DOHH2 (cell line): ENCODE measurements at regions not wholly inside any gene's neighbourhood (a gene's known extent, or its start where the extent isn't known, plus 50 kb on each side); places are given as distances from the start of the nearest gene placed in this dataset.

Experiments used
- H3F3A ChIP-seq: fragments of 200-600 bp; sonication (generic), shearing (Covaris generic); 2 replicates; pipeline ENCODE4 v1.6.0; 2016; ENCODE audit warnings: antibody characterized with exemption, mild to moderate bottlenecking; ENCODE audit not compliant: control insufficient read depth, insufficient read depth
- H3K27ac ChIP-seq: fragments of 200-600 bp; sonication (generic); 2 replicates; pipeline ENCODE4 v1.5.1; 2014; ENCODE audit warnings: low read depth, mild to moderate bottlenecking, low read length, moderate library complexity
- H3K27me3 ChIP-seq: fragments of 200-600 bp; sonication (generic); 2 replicates; pipeline ENCODE4 v1.6.1; 2014; ENCODE audit warnings: mild to moderate bottlenecking, low read length, mixed read lengths; ENCODE audit not compliant: control insufficient read depth
- H3K36me3 ChIP-seq: fragments of 200-600 bp; sonication (generic); 2 replicates; pipeline ENCODE4 v1.6.1; 2014; ENCODE audit warnings: mild to moderate bottlenecking, low read length, moderate library complexity, mixed read lengths; ENCODE audit not compliant: control insufficient read depth
- H3K4me1 ChIP-seq: fragments of 200-600 bp; sonication (generic); 2 replicates; pipeline ENCODE4 v1.6.1; 2014; ENCODE audit warnings: mild to moderate bottlenecking, low read length, mixed read lengths; ENCODE audit not compliant: control insufficient read depth
- H3K4me2 ChIP-seq: fragments of 200-600 bp; sonication (generic); 2 replicates; pipeline ENCODE4 v1.6.0; 2014; ENCODE audit warnings: mild to moderate bottlenecking, low read length, moderate library complexity
- H3K4me3 ChIP-seq: fragments of 200-600 bp; sonication (generic); 2 replicates; pipeline ENCODE4 v1.5.1; 2014; ENCODE audit warnings: mild to moderate bottlenecking, low read length, mixed read lengths
- H3K79me2 ChIP-seq: fragments of 200-600 bp; sonication (generic); 2 replicates; pipeline ENCODE4 v1.6.1; 2014; ENCODE audit warnings: mild to moderate bottlenecking, low read length, mixed read lengths; ENCODE audit not compliant: control insufficient read depth
- H3K9me2 ChIP-seq: fragments of 200-600 bp; sonication (generic); replicated peaks from 2 replicates; pipeline ENCODE4 v1.6.1; 2014; ENCODE audit warnings: mild to moderate bottlenecking, low read length, mixed read lengths; ENCODE audit not compliant: control insufficient read depth
- H3K9me3 ChIP-seq: fragments of 200-600 bp; sonication (generic); 2 replicates; pipeline ENCODE4 v1.6.1; 2014; ENCODE audit warnings: antibody characterized with exemption, low read length, mixed read lengths; ENCODE audit not compliant: control insufficient read depth, insufficient read depth
- H4K20me1 ChIP-seq: fragments of 200-600 bp; sonication (generic); 2 replicates; pipeline ENCODE4 v1.6.0; 2014; ENCODE audit warnings: low read depth, mild to moderate bottlenecking, antibody characterized with exemption, low read length, moderate library complexity; ENCODE audit not compliant: control insufficient read depth, insufficient read depth
- EZH2phosphoT487 ChIP-seq: fragments of 200-600 bp; sonication (generic); IDR thresholded peaks from 2 replicates; pipeline ENCODE4 v1.6.1; 2017; ENCODE audit warnings: borderline replicate concordance, mild to moderate bottlenecking, antibody characterized with exemption, low read length, moderate library complexity, mixed read lengths
- TF ChIP-seq, protein P1 (sequence below): fragments of 200-600 bp; sonication (generic); IDR thresholded peaks from one replicate; pipeline ENCODE4 v1.5.1; 2014; ENCODE audit warnings: antibody characterized with exemption, mild to moderate bottlenecking, low read depth, low read length; ENCODE audit not compliant: poor library complexity, severe bottlenecking

DNA sequence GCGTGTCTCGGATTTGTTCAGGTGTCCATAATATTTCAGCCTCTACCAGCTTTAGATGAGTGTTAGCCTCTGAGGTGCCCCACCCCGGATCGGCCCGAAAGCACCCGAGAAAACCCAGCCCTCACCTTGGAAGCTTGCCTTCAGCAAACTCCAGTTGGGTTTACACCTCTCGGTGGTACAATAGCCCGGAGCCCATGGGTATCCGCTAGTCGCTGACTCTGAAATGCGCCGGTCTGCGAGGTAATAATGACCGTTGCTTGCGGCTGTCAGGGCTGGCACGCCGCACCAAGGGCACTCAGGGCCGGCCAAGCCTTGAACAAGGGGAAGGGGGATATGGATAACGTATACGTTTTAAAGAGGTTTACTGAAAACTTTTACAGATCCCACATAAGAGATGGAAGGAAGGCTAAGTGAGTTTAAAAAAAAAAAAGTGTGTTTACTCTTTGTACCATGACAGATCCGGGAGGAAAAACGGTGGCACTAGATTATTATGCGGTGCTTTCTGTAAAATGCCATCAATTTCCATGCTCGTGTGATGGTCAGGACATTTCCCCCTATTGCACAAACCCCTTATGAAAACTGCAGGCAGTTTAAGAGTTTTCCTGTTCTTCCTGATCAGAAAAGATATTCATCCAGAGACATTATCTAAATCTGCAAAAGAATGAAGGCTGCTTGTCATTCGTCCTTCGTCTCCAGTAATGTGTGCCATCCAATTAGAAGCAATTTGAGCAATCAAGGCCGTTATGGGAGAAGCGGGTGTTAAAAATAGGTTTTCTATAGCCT is 124.2 kb downstream of the TMEM161B start:
- H3K27ac ChIP-seq = no peak overlapping the region
- TF ChIP-seq, protein P1, sequence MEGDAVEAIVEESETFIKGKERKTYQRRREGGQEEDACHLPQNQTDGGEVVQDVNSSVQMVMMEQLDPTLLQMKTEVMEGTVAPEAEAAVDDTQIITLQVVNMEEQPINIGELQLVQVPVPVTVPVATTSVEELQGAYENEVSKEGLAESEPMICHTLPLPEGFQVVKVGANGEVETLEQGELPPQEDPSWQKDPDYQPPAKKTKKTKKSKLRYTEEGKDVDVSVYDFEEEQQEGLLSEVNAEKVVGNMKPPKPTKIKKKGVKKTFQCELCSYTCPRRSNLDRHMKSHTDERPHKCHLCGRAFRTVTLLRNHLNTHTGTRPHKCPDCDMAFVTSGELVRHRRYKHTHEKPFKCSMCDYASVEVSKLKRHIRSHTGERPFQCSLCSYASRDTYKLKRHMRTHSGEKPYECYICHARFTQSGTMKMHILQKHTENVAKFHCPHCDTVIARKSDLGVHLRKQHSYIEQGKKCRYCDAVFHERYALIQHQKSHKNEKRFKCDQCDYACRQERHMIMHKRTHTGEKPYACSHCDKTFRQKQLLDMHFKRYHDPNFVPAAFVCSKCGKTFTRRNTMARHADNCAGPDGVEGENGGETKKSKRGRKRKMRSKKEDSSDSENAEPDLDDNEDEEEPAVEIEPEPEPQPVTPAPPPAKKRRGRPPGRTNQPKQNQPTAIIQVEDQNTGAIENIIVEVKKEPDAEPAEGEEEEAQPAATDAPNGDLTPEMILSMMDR = no peak
- no peak for TF ChIP-seq EZH2phosphoT487

DNA sequence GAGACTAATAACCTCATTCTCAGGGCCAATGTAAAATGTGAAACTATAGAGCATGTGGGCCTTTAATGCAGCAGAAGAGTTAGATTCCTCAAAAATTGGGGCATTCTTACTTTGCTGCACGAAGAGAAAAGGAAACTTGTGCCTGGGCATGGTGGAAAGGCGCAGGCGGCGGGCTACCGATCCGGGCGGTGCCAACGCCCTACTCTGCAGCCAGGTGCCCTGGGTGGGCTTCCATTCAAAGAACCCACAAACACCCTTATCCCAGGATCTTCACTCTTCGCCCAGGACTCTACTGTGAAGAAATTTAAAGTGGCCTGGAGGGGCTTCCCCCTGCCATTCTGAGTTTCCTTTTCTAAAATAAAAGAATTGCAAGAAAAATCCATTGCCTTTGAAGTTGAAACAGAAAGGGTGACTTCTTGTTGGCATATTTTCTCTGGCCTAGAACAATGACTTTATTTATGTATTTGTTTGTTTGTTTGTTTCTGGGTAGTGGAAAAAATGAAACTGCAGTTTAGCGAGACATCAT is 124.9 kb downstream of the TMEM161B start:
- peaks cover 22% of the 10 kb centered on the region for H3K4me1 ChIP-seq
- no peak overlapping the region for H3K4me3 ChIP-seq
- H3K36me3 ChIP-seq = no peaks in the 10 kb centered on the region
- H3K27ac ChIP-seq = no peak overlapping the region
- H3K79me2 ChIP-seq = no peaks in the 10 kb centered on the region
- H3K27me3 ChIP-seq = peaks cover 32% of the 10 kb centered on the region
- H3K9me3 ChIP-seq = no peaks in the 10 kb centered on the region; the same call in 1 of the 2 replicates
- H3F3A ChIP-seq = no peaks in the 10 kb centered on the region
- H3K4me2 ChIP-seq = no peak overlapping the region
- H4K20me1 ChIP-seq = no peaks in the 10 kb centered on the region
- no peak for TF ChIP-seq EZH2phosphoT487
- TF ChIP-seq, protein P1 = no peak
- no peaks in the 10 kb centered on the region for H3K9me2 ChIP-seq

More for the DNA sequence above, 124.2 kb downstream of the TMEM161B start:
- Histone ChIP-seq H3K4me2 (no peak overlapping the region), H3K4me3 (no peak overlapping the region), H3K4me1 (peaks cover 22% of the 10 kb centered on the region), H3K9me2 (no peaks in the 10 kb centered on the region), H3K27me3 (peaks cover 32% of the 10 kb centered on the region), H3F3A (no peaks in the 10 kb centered on the region), H3K79me2 (no peaks in the 10 kb centered on the region), H3K36me3 (no peaks in the 10 kb centered on the region), H3K9me3 (no peaks in the 10 kb centered on the region; the same call in 1 of the 2 replicates), H4K20me1 (no peaks in the 10 kb centered on the region)

DNA sequence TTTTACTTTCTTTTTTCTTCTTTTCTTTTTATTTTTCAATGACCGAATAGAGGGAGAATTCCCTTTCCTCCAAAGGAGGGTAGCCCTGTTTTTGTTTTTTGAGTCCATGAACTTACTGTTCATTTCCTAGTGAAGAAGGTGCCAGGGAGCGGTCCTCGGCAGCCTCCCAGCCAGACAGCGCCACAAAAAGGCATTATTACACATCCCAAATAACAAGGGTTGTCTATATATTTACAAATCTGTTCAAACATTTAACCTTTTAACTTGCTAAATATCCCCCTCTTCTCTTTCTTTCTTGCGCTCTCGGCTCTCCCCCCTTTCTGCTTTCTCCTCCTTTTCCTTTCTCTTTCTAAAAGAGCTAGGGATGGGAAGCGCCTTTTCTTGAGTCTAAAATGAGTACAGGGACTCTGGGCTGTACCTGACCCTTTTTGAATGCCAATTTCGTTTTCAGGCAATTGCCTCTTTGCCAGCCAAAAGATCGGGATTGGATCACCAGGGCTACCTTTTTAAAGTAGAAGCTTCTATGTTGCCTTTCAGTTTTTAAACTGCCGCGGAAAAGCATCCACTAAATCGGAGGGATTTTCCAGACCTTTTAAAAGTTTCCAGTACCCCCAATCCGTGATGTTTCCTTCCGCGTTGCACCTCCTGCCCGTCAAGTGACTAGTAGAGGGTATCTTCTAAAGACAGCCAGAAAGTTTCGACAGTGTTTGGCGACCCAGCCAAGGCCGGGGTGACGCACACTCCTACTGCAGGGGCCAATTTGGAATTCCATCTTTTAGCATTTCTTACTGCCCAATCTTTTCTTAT is 125.6 kb downstream of the TMEM161B start:
- H3K4me3 ChIP-seq = peak overlapping the region; percentile 72; the same call in 1 of the 2 replicates
- H3K27me3 ChIP-seq = peaks cover 32% of the 10 kb centered on the region
- H3K4me1 ChIP-seq = peaks cover 22% of the 10 kb centered on the region
- no peak for TF ChIP-seq EZH2phosphoT487
- TF ChIP-seq, protein P1 = no peak
- H3K36me3 ChIP-seq = no peaks in the 10 kb centered on the region
- no peaks in the 10 kb centered on the region for H3F3A ChIP-seq
- peak overlapping the region; percentile 83 for H3K4me2 ChIP-seq
- no peaks in the 10 kb centered on the region for H3K79me2 ChIP-seq
- no peak overlapping the region for H3K27ac ChIP-seq
- no peaks in the 10 kb centered on the region for H3K9me2 ChIP-seq
- no peaks in the 10 kb centered on the region for H4K20me1 ChIP-seq
- H3K9me3 ChIP-seq = no peaks in the 10 kb centered on the region; the same call in 1 of the 2 replicates
